ENCODE measurements at regions not wholly inside any gene's neighbourhood (a gene's known extent, or its start where the extent isn't known, plus 50 kb on each side); places are given as distances from the start of the nearest gene placed in this dataset.
"Not testable (repeated sequence)": the region's sequence is repeated elsewhere in the genome, so short reads cannot be mapped to it uniquely, and the experiment has no call there.

DNA sequence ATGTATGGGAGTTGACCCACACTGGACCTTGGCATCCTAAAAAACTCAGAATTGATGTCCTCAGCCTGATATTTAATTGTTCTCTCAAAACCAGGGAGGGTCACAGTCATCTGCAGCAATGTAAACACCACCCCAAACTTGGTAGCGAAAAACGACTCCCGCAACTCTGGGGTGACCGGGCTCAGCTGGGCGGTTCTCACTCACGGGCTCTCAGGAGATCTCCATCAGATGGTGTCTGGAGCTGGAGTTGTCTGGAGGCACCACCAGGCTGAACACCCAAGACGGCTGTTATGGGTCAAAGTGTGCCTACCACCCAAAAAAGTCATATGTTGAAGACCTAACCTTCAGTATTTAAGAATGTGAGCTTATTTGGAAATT lies 50.9 kb upstream of the NXT1 start:
- DNase-seq, result no peak

DNA sequence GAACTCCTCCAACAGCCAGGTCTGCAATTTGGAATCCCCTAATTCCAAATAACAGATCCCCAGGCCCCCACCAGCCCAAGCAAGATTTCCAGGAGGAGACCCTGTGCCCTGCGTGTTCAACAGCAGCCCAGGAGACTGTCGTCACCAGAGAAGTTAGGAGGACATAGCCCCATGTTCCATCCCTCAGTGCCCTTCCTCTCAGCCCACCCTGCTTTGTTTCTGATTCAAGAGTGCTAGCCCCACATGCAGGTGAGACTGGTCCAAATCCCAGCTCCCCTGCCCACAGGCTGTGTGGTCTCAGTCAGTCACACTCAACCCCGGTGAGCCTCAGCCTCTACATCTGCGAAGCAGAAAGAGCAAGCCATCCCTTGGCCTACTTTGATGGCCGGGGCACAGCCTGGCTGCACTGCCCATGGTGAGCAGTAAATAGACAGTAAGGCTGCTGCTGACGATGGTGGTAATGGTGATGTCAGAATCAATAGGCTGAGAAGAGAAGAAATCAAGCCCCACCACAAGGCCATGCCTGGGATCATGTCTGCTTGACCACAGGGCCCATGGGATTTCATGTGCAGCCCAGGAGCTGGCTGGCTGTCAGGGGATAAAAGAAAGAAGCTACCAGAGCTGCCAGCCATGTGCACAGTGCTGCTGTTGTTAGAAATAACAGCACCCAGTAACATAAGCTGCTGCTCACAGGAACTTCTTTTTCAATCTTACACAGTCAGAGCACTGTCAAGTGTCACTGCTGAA lies 51.5 kb upstream of the NXT1 start:
- DNase-seq, result no peak

DNA sequence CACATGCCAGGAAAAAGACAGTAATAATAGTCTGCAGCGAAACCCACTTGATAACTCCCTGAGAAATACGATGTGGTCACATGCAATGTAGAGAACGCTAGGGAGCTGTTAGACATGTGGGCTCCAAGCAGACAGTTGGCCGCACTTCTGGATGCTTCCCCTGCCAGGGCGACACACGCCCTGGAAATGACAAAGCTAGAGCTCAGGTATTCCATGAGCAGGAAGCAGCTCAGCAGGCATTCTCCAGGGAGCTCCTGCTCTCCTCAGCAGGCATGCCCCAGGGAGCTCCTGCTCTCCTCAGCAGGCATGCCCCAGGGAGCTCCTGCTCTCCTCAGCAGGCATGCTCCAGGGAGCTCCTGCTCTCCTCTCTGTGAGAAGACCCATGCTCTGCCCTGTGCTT lies 52.4 kb upstream of the NXT1 start:
- no peak for DNase-seq

DNA sequence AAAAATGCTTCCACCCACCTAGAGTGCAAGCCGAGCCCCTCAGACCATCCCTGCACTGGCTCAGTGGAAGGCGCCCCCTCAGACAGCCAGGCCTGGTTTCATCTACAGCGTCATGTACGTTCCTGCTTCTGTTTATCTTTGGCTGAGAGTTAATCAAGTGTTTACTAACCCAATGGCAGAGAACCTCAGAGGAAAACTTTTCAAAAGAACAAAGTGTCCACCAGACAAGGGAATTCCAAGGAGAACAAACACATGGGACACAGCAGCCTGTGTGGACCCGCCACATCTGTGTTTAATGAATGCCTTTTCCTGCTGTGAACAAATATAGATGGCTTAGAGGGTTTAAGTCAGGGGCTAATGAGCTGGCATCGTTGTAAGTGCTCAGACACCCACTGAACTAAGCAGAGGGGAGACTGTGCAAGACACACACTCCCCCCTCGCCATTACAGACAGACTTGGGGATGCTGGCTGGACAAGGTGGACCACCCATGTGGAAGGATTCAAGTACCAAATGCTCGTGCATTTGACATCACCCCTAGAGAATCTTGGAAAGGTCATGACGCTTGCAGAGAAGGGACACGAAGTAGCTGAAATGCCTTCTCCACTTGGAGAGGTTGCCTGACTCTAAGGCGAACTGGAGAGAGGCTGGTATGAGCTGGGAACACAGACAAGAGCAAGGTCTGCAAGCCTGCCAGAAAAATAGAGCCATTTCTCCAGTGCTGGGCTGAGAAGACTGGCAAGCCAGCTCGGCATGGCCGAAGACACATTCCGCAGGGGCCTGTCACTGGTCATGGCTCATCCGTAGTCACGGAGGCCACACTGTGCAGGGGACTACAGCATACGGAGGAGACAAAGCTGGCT lies 53.5 kb upstream of the NXT1 start:
- DNase-seq, result no peak

DNA sequence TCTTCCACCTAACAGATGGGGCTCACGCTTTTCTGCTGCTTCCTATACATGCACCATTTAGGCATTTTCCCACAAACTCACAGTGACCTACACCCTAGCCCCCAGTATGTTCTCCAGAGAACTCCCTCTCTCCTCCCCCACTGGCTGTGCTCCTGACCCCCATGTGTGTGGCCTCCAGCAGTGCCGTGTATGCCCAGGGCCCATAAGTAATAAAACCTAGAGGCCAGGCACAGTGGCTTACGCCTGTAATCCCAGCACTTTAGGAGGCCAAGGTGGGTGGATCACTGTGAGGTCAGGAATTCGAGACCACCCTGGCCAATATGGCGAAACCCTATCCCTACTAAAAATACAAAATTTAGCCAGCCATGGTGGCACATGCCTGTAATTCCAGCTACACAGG lies 54.7 kb upstream of the NXT1 start:
- no peak for DNase-seq

DNA sequence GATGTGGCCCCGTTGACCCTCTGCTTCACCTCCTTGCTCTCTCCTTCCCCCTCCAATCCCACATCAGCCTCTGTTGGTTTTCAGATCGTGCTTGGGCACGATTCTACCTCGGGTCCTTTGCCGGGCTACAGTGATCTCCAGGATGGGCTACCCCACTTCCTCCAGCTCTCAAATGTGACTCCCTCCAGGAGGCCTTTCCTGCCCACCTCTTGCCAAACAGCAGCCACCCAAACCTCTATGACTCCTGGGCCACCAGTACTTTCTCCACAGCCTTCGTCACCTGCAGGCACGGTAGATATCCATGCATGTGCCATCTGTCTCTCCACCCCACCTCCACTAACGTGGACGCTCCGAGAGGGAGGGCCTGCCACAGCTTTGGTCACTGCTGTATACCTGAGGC lies 55.9 kb upstream of the NXT1 start:
- no peak for DNase-seq

DNA sequence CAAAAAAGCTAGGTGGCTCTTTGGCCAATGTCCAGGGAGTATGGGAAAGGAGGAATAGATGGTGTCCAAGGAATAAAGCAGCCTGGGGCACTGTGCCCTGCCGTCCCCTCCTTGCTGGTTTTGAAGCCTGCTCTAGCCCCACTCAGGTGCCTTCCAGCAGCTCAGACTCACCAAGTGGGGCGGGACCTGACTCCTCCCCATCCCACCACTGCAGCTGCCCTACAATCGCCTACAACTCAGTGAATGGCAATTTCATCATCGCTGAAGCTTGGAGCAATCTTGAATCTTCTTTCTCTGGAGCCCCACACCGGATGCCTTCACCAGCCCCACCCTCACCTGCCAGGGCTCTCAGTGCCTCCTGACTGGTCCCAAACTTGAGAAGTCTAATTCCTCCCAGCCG lies 56.4 kb upstream of the NXT1 start:
- DNase-seq, result no peak

DNA sequence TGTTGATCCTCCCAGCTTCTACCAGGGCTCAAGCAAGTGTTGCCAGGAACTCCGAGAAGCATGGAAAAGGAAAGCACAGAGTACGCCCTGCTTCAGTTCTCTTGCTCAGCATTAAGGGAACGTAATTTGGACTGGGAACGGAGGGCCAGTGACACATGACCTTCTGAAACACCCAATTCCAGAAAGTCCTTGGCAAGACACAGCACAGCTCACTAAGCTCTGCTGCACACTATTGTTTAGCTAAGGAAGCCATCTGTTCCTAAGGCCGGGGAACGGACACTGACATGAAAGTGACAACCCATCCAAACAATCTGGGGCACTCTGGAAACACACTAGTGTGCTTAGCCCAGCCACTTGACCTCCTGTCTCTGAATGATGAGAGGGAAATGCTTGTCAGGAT lies 56.9 kb upstream of the NXT1 start:
- no peak for DNase-seq

DNA sequence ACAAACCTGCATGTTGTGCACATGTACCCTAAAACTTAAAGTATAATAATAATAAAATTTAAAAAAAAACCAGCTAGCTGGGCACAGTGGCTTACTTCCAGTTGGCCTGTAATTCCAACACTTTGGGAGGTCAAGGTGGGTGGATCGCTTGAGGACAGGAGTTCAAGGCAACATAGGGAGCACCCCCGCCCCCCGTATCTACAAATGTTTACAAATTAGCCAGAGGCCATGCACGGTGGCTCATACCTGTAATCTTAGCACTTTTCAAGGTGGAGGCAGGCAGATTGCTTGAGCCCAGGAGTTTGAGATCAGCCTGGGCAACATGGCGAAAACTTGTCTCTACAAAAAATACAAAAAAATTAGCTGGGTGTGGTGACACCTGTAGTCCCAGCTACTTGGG lies 58.3 kb upstream of the NXT1 start:
- not testable (repeated sequence) for DNase-seq

DNA sequence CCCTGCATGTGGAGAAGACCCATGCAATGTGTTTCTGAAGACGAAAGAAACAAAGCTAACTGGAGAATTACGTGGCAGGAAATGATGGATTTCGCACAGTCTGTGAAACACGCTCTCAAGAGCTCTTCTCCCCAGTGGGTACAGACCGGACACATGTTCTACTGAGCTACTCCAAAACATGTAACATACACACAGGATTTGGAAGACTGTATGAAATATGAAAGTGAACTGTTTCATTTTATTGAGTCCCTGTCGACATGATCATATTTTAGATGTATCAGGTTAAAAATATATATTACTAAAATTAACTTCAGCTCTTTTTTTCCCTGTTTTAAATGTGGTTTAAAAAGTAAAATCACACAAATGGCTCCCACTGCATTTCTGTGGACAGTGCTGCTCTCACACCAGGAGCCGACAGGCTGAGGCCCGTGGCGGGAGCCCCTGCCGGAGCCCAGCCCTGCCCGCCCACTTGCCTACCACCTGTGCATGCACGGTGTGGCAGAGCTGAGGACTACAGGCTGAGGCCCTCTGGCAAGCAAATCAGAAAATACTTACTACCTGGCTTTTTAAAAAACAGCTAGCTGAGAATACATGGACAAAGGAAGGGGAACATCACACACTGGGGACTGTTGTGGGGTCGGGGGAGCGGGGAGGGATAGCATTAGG lies 58.9 kb upstream of the NXT1 start:
- DNase-seq, result no peak

DNA sequence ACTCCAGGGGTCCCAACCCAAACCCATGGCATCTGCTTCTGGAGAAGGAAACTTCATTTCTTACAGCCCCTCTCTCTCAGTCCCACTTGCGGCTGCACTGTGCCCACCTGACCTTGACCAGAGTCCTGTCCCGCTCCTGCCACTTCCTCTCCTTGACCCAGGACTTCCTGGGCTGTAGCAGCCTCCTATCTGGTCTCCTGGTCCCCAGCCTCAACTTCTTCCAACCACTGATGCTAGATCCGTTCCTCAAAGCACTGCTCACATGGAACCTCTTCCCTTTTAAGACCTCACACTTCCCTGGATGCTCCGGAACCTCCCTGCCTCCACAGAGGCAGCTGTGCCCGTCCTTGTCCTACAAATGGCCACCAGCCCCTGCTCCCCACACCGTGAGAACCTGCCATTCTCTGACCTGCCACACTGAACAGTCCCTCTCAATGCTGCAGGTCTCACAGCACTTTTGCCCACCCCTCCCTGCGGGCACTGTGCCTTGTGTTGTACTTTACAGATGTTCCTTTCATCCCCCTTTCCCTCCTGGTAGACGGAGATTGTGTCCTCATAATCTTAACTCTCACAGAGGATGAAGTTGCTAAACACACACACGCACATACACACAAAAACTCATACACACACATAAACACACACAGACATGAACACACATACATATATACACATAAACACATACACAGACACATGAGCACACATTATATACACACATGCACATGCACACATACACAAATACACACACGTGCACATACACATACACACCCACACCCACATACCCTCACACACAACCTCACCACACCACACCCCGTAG lies 59.6 kb upstream of the NXT1 start:
- no peak for DNase-seq

DNA sequence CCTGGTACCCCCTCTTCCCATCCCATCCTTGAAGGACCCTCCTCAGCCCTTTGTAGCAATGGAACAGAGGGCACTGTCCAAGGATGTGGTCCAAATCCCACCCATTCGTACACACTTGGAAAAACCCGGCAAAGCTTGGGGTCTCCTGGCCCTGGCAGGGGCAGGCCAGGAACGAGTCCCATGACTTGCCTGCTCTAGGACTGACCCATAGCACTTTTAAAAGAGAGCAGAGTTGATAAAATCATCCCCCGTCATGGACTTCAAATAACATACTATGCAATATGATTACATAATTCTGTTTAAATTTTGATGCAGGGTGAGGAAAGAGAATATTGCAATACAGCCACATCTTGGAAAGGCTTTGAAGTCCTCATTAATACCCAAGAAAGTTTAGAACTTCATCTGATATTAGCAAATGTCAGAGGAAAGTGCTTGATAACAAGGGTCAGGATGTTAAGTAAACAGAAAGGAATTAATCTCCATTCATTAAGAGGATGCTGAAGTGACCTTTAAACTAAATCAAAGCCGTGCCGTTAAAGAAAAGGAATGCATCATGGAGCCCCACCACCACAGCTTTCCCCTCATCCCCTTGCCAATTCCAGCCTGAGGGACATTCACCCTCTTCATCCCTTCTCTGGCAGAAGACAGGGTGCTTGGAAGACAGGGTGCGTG lies 60.7 kb upstream of the NXT1 start:
- no peak for DNase-seq

DNA sequence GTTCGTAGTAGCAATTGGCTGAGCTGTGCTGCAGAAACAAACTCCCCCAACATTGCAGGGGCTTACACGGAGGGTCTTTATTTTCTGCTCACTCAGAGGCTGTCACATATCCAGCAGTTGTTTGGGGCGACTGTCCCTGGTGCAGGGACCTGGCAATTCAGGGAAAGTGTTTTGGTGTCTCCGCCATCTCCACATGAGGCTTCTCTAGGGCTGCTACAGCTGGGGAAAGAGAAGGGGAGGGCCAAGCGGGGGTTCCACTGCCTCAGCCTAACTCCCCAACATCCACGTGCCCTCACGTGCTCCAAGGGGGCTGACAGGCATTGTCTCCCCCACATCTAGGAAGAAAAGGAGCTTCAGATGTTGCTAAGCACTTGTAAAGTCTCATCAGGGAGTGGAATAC lies 61.3 kb upstream of the NXT1 start:
- no peak for DNase-seq

DNA sequence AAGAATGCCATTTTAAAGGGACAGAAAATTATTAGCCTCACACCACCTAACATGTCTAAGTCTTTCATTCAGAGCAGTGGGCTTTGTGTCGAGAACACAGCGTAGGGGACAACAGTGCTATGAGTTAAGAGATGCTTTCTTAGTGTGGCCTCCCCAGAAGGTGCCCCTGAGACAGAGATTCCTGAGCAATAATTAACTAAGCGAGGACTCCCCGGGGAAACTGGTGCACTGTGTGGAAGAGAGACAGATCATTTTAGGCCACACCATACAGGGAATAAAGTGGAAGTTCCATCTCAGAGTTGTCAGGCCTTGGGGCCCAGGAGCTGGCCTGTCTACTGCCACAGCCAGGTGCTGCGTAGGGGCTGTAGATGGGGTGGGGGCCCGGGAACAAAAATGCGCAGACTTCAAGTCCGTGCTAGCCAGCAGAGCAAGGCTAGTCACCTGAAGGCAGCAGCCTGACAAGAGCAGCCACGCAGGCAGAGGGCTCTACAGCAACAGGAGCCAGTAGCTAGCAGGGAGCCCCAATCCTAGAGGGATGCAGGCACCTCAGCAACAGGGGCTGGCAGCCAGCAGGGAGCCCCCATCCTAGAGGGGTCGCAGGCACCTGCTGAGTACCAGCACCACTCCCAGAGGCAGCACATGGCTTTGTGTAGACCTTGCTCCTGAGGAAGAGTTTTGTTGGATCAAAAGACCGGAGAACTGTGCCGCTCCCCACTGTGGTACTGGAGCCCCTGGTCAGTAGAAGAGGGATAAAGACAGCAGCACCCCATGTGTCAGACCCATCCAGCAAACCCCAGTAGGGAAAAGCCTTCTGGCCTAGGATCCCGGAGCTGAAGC lies 63.0 kb upstream of the NXT1 start:
- no peak for DNase-seq

DNA sequence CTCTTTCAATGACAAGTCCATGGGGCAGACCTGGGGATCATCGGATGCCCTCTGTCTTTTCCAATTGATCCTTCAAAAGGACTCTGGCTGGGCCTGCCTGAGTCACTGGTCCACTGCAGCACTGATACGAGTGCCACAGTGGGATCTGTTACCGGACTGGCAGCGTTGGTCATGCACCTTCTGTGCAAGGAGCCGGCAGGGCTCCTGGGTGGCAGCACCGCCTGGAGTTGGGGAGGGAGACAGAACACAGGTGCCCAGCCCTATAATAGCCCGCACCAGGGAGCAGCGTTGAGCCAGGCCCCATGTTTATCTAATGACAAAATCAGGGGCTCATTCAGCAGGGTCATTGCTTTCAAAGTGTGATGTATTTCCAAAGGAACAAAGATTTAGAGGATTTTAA lies 64.2 kb upstream of the NXT1 start:
- no peak for DNase-seq

DNA sequence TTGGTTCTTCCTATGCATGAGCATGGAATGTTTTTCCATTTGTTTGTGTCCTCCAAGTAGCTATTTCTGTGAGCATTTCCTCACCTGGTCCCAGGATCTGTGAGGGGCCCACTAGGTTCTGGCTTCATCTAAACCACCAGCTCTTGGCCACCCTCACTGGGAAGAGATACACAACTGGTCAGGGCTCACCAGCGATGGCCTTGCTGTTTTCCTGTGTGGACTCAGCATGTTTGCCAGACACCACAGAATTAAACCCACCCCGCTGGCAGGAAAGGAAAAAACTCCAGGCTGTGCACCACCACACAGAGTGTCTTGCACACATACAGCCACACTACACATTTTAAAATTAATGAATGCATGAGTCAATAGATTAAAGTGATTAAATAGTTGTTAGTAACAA lies 65.1 kb upstream of the NXT1 start:
- no peak for DNase-seq

DNA sequence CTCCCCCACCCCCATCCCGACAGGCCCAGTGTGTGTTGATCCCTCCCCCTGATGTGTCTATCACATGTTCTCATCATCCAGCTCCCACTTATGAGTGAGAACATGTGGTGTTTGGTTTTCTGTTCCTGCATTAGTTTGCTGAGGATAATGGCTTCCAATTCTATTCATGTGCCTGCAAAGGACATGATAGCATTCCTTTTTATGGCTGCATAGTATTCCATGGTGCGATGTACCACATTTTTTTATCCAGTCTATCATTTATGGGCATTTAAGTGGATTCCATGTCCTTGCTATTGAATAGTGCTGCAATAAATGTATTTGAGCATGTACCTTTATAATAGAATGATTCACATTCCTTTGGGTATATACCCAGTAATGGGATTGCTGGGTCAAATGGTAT lies 66.6 kb upstream of the NXT1 start:
- DNase-seq, result no peak

DNA sequence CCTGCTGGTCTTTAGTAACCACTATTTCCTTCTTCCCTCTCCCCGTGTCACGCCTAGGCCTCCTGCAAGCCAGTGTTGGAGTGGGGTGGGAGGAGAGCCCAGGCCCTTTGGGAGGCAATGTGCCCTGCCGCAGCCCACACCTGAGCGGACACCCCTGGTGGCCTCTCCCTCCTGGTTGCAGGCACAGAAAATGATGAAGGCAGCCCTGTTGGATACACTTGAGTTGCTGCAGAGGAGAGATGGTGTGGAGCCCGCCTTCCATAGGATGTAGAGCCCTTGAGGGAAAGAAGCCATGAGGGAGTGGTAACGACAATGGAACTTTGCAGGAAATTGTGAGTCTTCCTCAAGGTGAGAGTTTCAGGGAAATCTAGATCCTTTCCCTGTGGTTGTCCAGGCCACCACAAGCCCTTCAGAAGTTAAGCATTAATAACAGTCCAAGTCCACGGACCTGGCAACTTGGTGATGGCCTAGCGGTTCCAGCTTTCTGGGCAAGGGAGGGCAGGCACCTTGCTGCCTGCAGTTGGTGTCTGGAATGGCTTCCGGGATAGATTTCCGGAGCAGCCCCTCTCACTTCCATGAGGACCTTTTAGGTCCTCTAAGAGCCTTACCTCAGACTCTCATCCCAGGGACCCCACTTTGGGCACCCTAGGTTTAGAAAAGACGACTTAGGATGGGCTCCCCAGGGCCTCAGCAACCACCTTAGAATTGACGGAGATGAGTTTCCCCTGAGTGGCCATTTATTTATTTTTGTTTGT lies 67.3 kb upstream of the NXT1 start:
- DNase-seq, result no peak

DNA sequence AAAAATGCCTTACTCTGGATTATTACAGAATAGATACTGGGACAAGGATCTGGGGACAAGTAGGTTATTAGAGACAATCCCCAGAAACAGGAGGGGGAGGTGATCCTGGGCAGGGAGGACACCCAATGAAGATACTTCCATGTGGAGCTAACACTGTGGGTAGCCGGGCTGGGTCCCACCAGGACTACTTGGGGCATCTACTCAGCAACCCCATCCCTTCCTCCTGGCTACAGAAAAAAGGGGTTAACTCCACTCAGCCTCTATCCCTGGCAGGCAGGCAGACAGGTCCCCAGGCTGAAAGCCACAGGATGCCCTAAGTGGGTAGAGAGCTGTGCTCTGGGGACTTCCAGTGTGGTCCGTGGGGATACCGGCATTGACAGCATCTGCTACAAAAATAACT lies 68.0 kb upstream of the NXT1 start:
- DNase-seq, result no peak

DNA sequence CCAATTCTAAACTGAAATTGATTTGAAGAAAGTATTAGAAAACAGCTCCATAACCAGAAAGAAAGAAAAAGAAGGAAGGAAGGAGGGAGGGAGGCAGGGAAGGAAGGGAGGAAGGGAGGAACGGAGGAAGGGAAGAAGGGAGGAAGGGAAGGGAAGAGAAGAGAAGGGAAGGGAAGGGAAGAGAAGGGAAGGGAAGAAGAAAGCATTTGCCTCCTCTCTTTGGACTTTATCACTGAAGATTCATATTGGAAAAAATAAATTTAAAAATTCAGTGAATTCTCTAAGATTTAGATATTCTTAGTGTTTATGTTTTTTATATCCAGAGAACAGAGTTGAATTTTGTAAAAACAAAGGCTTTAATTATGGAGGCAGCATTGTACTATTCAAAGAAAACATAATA lies 68.5 kb upstream of the NXT1 start:
- DNase-seq, result no peak

DNA sequence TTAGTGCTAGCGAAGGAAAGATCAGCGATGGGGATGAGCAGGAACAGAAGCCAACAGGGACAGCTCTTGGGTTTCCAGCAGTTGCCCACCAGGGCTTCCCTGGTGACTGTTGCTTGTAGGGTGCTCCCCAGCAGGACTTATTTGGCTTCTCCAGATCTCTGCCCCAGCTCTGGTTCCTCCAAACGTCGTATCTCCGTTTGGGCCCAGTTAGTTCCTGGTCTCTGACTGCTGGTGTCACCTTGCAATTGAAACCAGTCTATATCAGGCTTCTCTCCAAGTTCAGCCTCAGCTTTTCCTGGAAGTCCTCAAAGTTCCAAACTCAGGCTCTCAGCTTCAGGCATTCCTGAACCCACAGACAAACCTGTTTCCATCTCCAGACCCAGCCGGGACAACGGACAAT lies 70.8 kb upstream of the NXT1 start:
- no peak for DNase-seq
